Motor neuron (in vitro differentiated cells): ENCODE measurements at regions not wholly inside any gene's neighbourhood (a gene's known extent, or its start where the extent isn't known, plus 50 kb on each side); places are given as distances from the start of the nearest gene placed in this dataset.

ENCODE experiments used
- ATAC-seq, 8 experiments: fragments of 200-7000 bp; cut with Tn5 transposase; replicated peaks in 6 of 8; 2 replicates each; pipeline ENCODE4 v1.8.0; 2021; ENCODE audit warnings: mild to moderate bottlenecking in 8 of 8, moderate library complexity in 8 of 8
- H3K27ac ChIP-seq, 2 donors: fragments of 250-450 bp; sonication (Bioruptor Pico); 2 replicates each; pipeline ENCODE4 v1.9.0; 2021; ENCODE audit warnings: antibody characterized with exemption in 2 of 2, mild to moderate bottlenecking in 2 of 2, moderate library complexity in 1 of 2
- H3K4me1 ChIP-seq, 2 donors: fragments of 250-450 bp; sonication (Bioruptor Pico); replicated peaks in 1 of 2; 2 replicates each; pipeline ENCODE4 v1.6.1; 2021; ENCODE audit warnings: antibody characterized with exemption in 2 of 2, mild to moderate bottlenecking in 2 of 2, moderate library complexity in 1 of 2
- H3K4me3 ChIP-seq, 5 donors: fragments of 250-450 bp; sonication (Bioruptor Pico); 2 replicates each; pipeline ENCODE4 v1.9.0; 2021; ENCODE audit warnings: antibody characterized with exemption in 5 of 5, mild to moderate bottlenecking in 5 of 5, moderate library complexity in 4 of 5
- WGBS, 10 experiments: fragments of 450-650 bp; shearing (Covaris generic); methylation state at CpG; one replicate each; pipeline ENCODE4 v1.0.0; 2022; 5-methylcytosine and 5-hydroxymethylcytosine counted together
- in situ Hi-C, 9 experiments: fragments of 400-800 bp; cut with MboI; loops; one replicate each; pipeline ENCODE4 v1.15.0; 2021; ENCODE audit warnings: low sequenced_read_pairs in 9 of 9, low pct_unique_long_range_greater_than_20kb in 2 of 9; ENCODE audit not compliant: unreplicated experiment in 9 of 9

DNA sequence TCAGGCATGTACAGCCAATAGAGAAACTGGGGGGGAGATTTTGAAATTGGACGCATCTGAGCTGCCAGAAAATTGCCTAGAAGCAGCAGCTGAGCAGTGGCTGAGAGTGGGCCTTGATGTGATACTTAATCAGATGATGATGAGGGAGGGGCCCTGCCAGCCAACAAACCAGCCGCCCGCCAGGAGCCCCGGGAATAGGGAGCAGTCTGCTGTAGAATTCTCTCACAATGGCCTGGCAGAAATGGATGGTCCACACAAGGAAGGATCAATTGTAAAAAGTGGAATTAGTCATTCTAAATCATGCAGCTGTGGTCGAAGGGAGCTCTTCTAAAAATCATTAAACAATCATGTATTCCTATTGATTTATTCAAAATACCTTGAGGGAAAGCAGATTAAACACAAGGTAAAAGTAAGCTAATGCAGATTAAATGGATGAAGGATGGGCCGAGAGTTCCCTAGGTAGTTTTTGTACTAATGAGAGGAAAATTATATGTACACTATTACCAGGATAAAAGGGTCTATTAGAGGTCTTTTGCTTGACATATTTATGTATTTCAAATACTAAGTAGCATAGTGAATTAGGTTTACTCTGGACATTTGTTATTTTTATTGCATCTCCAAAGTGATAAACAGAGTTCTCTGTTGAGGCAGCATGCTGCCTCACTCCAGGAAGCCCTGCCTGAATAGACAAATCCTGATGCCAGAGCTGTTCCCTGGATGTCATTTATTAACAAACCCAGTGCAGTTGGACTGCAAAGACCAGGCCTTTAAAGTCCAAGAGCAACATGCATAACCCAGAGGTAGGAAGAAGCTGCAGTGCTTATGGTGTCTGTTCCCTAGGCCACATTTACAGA is 91.3 kb downstream of the NKX6-1 start:
- in situ Hi-C loops: no loop called here
- peak overlapping the region in 1 of 2 donors; percentile 40 for H3K27ac ChIP-seq
- peaks cover 22 to 24% of the 10 kb centered on the region in 2 donors for H3K4me1 ChIP-seq
- WGBS, 10 experiments: 0 to 43% (median 27%) methylated on average over 1 to 4 of the region's 6 CpGs; no CpG with 5 or more reads in 2 of the 10 experiments
- no peak overlapping the region for H3K4me3 ChIP-seq
- peak in 5 of 8 experiments; percentile 82 to 86 (median 86) for ATAC-seq

DNA sequence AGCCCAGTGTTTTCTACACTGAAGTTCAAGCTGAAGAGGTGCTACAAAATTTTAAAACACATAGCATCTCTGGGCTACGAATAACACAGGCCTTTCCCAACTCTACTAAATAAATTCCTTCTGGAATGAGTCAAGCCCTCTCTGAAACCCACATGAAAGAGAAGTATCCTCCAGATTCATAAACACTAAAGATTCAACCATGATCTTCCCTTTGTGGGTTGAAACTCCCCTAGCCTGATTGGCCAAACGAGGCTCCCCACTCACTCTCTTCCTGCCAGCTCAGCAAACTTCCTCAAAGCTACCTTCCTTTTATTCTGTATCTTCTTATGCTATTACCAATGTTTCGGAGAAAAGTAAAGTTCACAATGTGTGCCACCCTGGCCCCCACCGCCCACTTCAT is 95.4 kb downstream of the NKX6-1 start:
- ATAC-seq: peak in 2 of 8 experiments; percentile 47 to 74
- in situ Hi-C loops: no loop called here
- Histone ChIP-seq H3K4me1 (peaks cover 18% of the 10 kb centered on the region in 2 donors), H3K27ac (no peak overlapping the region), H3K4me3 (no peak overlapping the region)
- WGBS, 10 experiments: 8 to 100% (median 85%) methylated on average over 1 to 4 of the region's 4 CpGs

DNA sequence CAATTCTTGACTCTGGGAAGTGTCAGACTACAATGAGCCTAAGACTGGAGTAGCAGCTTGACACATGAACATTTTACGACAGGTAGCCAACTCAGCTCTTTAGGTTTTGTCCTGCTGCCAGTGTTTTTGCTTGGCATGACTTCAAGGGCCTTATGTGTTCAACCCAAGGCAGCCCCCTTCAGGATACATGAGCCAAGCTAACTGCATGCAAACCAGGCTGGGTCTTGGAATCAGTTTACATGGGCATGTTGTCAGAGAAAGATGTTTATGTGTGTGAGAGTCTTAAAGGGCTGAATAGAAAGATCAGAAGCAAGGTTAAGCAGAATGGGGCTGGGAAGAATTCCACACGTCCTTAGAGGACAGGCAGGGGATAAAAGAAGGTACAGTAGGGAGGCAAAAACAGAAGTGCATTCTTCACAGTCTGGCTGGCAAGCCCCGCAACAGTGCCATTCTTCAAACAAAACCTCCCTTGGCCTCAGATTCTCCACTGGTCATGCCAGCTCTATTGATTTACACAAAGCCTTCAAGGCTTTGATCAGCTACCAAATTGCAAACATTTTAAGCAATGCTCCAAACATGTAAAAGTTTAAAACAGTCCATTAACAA is 97.3 kb downstream of the NKX6-1 start:
- in situ Hi-C loops: no loop called here
- peak in 3 of 8 experiments; percentile 37 to 96 (median 51) for ATAC-seq
- Histone ChIP-seq H3K27ac (no peak overlapping the region), H3K4me1 (peaks cover 2 to 4% of the 10 kb centered on the region in 2 donors), H3K4me3 (no peak overlapping the region)
- 0 to 100% (median 54%) methylated on average over 1 to 3 of the region's 3 CpGs; no CpG with 5 or more reads in 2 of the 10 experiments for WGBS, 10 experiments

- in situ Hi-C loops: no loop called here
- Histone ChIP-seq H3K4me1 (peaks cover 6% of the 10 kb centered on the region in 2 donors), H3K27ac (no peak overlapping the region), H3K4me3 (no peak overlapping the region)
- ATAC-seq: peak in 5 of 8 experiments; percentile 33 to 70 (median 62)
- 0 to 100% (median 88%) methylated on average over 1 to 3 of the region's 3 CpGs; no CpG with 5 or more reads in 3 of the 10 experiments for WGBS, 10 experiments
Measured at GRCh38 chr4:84394386-84394785, 104.7 kb downstream of the NKX6-1 start.

DNA sequence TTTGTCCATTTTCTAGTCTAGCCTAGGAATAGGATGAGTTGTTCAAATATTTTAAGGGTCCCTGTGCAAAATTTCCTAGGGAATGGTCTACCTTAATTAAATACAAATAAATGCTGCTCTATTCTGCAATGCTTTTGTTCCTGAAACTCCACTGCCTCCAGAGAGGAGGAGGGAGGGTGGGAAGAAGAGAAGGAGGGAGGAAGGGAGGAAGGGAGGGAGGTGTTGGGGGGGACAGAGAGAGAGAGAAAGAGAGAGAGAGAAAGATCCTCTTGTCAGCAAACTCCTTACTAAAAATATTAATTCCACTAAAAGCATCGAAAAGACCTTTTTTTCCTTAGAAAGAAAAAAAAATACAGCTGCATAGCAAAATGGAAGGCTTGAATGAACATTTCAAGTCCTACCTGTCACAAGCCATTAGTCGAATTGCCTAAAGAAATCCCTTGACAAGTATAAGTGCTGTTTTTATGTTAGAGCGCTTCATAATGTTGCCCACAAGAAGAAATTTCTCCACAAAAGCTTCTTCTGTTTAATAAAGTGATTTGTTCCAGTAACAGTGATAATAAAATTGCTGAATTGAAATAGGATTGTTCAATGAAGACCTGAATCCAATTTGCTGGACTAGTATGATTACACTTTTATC is 106.0 kb downstream of the NKX6-1 start:
- in situ Hi-C loops: no loop called here
- 10 to 92% (median 77%) methylated on average over 1 to 3 of the region's 3 CpGs; no CpG with 5 or more reads in 1 of the 10 experiments for WGBS, 10 experiments
- Histone ChIP-seq H3K27ac (no peak overlapping the region), H3K4me3 (no peak overlapping the region), H3K4me1 (peaks cover 6% of the 10 kb centered on the region in 2 donors)
- peak in 1 of 8 experiments; percentile 85 for ATAC-seq

DNA sequence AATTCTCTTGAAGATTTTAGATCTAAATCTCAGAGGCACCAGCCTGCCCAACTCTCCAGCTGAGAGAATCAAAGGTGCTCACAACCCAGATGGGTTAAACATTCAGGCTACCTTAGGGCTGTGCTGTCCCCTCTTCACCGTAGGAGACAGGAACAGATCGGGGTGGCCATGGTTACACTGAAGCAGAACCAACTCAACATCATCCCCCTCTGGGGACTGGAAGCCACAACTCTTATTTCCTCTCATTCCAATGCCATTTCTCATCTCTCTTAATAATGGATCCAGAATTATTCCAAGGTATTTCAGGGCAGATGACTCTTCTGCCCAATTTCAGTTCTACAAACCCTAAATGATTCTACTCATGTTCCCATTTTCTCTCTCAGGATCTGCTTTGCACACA is 109.7 kb downstream of the NKX6-1 start:
- no peak for ATAC-seq

GRCh38 chr4:84385203-84385602 is 113.9 kb downstream of the NKX6-1 start:
- Histone ChIP-seq H3K4me3 (no peak overlapping the region), H3K4me1 (peaks cover 11 to 18% of the 10 kb centered on the region in 2 donors), H3K27ac (no peak overlapping the region)
- 0 to 25% (median 0%) methylated on average over 1 to 2 of the region's 2 CpGs; no CpG with 5 or more reads in 3 of the 10 experiments for WGBS, 10 experiments
- ATAC-seq: peak in 3 of 8 experiments; percentile 8 to 66 (median 32)
- in situ Hi-C loops: no loop called here

More for the DNA sequence above, 109.7 kb downstream of the NKX6-1 start:
- Histone ChIP-seq H3K4me1 (peaks cover 13 to 20% of the 10 kb centered on the region in 2 donors), H3K4me3 (no peak overlapping the region), H3K27ac (no peak overlapping the region)
- WGBS, 10 experiments: 81 to 100% (median 100%) methylated on average over 1 to 2 of the region's 2 CpGs; no CpG with 5 or more reads in 5 of the 10 experiments
- in situ Hi-C loops: no loop called here

DNA sequence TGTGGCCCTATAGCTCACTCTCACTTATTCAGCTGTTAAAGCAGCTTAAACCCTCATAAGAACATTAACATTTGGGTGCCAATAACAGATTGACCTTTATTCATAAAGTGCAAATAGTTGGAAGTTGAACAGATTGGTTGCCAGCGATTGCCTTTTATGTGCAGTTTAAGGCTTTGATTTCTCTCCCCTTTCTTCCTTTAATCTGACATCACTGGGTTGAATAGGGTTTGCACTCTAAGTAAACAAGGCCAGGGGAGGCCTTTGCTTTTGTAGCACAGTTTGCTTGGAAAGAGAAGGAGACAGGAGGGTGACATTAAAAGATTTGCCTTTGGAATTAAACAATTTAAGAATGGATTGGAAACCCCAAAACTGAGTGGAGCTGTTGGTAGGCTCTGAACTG is 114.3 kb downstream of the NKX6-1 start:
- WGBS, 10 experiments: 0 to 89% (median 25%) methylated on average over 1 of the region's 1 CpG; no CpG with 5 or more reads in 5 of the 10 experiments
- peaks cover 15 to 22% of the 10 kb centered on the region in 2 donors for H3K4me1 ChIP-seq

DNA sequence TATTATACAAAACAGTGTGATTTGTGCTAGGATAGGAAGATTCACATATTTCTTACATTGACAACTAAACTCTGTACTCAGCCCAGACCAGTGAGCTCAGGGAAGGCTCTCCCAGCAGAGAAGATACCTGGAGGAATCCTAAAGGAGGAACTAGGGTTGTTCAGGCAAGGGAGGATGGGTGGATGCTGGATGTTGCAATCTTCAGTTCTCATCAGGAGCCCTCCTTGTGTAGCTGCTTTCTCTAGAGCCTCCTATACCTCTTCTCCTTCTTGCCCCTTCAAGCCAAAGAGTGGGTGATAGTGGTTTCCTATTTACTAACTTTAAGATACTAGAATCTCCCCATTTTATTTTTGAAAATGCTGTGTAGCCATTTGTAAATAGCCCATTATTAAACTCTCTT is 117.3 kb downstream of the NKX6-1 start:
- Histone ChIP-seq H3K27ac (no peak overlapping the region), H3K4me1 (peaks cover 31 to 38% of the 10 kb centered on the region in 2 donors), H3K4me3 (no peak overlapping the region)
- in situ Hi-C loops: no loop called here
- ATAC-seq: no peak

More for the DNA sequence above, 114.3 kb downstream of the NKX6-1 start:
- no peak overlapping the region for H3K4me3 ChIP-seq
- in situ Hi-C loops: no loop called here
- ATAC-seq: peak in 4 of 8 experiments; percentile 31 to 87 (median 46)
- H3K27ac ChIP-seq: no peak overlapping the region

DNA sequence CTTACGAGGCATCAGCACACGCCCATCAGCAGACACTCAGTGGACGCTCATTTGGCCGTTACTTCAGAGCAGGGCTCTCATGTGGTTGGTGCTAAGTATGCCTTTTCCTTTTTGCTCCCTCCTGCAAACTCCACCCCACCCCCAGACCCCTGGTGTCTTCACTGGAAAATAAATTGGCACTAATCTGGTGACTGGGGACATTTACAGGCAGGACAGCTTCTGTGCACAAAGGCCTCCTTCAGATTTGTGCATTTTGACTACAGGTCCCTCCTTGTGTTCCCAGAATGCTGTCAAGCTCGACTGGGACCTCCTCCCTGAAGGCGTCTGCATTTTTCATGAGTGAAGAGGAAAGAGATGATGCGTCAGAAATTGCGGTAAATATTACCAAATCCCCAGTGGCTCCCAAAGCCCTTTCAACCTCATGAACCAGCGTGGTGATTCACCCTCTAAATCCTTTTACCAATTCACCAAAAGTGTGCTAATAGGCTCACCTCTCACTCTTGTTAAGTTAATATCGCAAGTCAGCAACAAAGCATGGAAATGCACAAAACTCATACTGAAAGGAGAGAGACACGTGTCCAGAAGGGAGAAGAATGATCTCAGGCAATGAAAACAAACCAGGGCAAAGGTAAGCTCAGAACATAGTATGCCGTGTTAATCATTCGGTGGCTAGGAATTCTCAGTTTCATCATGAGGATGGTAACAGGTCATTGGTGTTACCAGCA is 119.0 kb downstream of the NKX6-1 start:
- Histone ChIP-seq H3K27ac (no peak overlapping the region), H3K4me1 (peaks cover 28 to 29% of the 10 kb centered on the region in 2 donors), H3K4me3 (no peak overlapping the region)
- peak in 5 of 8 experiments; percentile 37 to 88 (median 45) for ATAC-seq
- WGBS, 10 experiments: 19 to 90% (median 55%) methylated on average over 1 to 8 of the region's 13 CpGs
- in situ Hi-C loops: no loop called here

DNA sequence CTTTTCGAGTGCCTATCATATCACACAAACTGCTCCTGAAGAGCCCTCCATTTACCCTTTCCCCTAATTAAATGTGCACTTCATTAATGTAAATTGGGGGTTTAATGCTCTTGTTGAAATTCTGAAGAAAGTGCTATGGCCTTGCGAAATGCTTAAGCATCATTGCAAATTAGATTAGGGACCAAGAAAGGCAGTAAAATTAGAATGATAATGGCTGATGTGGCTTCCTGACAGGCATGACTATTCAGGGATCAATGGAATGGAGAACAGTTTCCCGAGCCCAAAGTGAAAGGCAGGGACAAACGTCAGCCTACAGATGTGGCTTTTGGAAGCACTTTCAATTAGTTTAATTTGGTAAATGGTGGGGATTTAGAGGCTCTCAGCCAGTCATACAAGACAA is 120.1 kb downstream of the NKX6-1 start:
- in situ Hi-C loops: no loop called here
- ATAC-seq: peak in 6 of 8 experiments; percentile 7 to 71 (median 49)
- peaks cover 21 to 24% of the 10 kb centered on the region in 2 donors for H3K4me1 ChIP-seq
- no peak overlapping the region for H3K4me3 ChIP-seq
- H3K27ac ChIP-seq: peak overlapping the region; percentile 15 to 64
- 0 to 34% (median 11%) methylated on average over 1 to 4 of the region's 4 CpGs; no CpG with 5 or more reads in 2 of the 10 experiments for WGBS, 10 experiments

DNA sequence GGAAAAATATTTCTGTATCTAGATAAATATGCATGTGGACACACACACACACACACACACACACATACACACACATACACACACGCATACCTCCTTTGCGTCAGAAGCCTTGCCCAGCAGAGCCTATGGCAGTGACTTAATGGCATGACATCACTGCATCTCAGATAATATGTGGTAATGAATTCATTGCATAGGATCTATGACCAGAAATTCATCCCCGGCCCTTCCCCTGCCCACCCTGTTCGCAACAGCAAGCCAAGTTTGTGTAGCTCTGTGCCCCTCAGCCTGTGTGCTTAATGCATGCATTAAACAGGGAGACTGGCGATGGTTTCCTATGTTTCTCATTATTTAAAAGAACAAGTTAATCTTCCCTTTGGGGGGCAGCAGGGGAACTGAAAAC is 120.7 kb downstream of the NKX6-1 start:
- peaks cover 21 to 24% of the 10 kb centered on the region in 2 donors for H3K4me1 ChIP-seq
- 0 to 80% (median 40%) methylated on average over 1 to 2 of the region's 5 CpGs; no CpG with 5 or more reads in 5 of the 10 experiments for WGBS, 10 experiments

More for the DNA sequence above, 120.7 kb downstream of the NKX6-1 start:
- peak in 6 of 8 experiments; percentile 2 to 94 (median 86) for ATAC-seq
- in situ Hi-C loops: no loop called here
- peak overlapping the region; percentile 15 to 64 for H3K27ac ChIP-seq
- no peak overlapping the region for H3K4me3 ChIP-seq
